BE2C (cell line): ENCODE measurements at regions not wholly inside any gene's neighbourhood (a gene's known extent, or its start where the extent isn't known, plus 50 kb on each side); places are given as distances from the start of the nearest gene placed in this dataset.

ENCODE experiments used
- DNase-seq: peaks from one replicate; pipeline ENCODE4 v3.0.0-alpha.2; 2020
- H3K27me3 ChIP-seq: fragments of 250-450 bp; sonication (Bioruptor Pico); 2 replicates; pipeline ENCODE4 v1.5.1; 2020; ENCODE audit warnings: mild to moderate bottlenecking
- H3K36me3 ChIP-seq: fragments of 250-450 bp; sonication (Bioruptor Pico); 2 replicates; pipeline ENCODE4 v1.5.1; 2020; ENCODE audit warnings: mild to moderate bottlenecking
- H3K4me1 ChIP-seq: fragments of 250-450 bp; sonication (Bioruptor Pico); 2 replicates; pipeline ENCODE4 v1.5.1; 2020
- H3K4me3 ChIP-seq: 2 replicates; pipeline ENCODE4 v1.5.1; 2011; ENCODE audit warnings: low read depth, low read length
- H3K9me3 ChIP-seq: fragments of 250-450 bp; sonication (Bioruptor Pico); 2 replicates; pipeline ENCODE4 v1.5.1; 2020
- TF ChIP-seq, protein P1 (sequence below): IDR thresholded peaks from 2 replicates; pipeline ENCODE4 v1.5.1; 2012; ENCODE audit warnings: mild to moderate bottlenecking, low read depth, low read length

DNA sequence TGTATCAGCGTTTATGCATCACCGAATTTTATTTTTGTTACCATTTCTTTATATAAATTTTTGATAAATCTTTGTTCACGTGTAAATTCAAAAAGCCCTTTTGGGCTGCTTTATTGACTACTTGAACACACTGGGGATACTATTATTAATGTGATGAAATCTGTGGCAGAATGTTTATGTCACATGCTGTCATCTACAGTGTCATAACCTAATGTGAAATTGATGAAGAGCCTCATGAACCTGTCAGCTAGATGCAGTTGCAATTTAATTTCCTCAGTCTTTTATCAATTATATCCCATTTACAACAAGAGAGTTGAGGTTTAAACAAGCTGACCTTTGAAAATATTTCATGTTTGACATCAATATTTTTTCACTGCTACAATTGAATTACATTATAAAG is 1100.4 kb upstream of the COX7C start:
- H3K27me3 ChIP-seq, result no peaks in the 10 kb centered on the region; the same call in 1 of the 2 replicates
- TF ChIP-seq, protein P1, sequence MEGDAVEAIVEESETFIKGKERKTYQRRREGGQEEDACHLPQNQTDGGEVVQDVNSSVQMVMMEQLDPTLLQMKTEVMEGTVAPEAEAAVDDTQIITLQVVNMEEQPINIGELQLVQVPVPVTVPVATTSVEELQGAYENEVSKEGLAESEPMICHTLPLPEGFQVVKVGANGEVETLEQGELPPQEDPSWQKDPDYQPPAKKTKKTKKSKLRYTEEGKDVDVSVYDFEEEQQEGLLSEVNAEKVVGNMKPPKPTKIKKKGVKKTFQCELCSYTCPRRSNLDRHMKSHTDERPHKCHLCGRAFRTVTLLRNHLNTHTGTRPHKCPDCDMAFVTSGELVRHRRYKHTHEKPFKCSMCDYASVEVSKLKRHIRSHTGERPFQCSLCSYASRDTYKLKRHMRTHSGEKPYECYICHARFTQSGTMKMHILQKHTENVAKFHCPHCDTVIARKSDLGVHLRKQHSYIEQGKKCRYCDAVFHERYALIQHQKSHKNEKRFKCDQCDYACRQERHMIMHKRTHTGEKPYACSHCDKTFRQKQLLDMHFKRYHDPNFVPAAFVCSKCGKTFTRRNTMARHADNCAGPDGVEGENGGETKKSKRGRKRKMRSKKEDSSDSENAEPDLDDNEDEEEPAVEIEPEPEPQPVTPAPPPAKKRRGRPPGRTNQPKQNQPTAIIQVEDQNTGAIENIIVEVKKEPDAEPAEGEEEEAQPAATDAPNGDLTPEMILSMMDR, result no peak
- H3K9me3 ChIP-seq, result no peaks in the 10 kb centered on the region
- H3K4me3 ChIP-seq, result no peak overlapping the region
- H3K36me3 ChIP-seq, result no peaks in the 10 kb centered on the region
- DNase-seq, result no peak
- no peaks in the 10 kb centered on the region for H3K4me1 ChIP-seq

GRCh38 chr5:85533341-85534047 is 1084.2 kb upstream of the COX7C start:
- TF ChIP-seq, protein P1, result no peak
- no peak overlapping the region for H3K4me3 ChIP-seq
- H3K27me3 ChIP-seq, result no peaks in the 10 kb centered on the region
- H3K4me1 ChIP-seq, result no peaks in the 10 kb centered on the region; the same call in 1 of the 2 replicates
- DNase-seq, result no peak
- no peaks in the 10 kb centered on the region for H3K9me3 ChIP-seq
- H3K36me3 ChIP-seq, result no peaks in the 10 kb centered on the region

- Histone ChIP-seq H3K4me1 (no peaks in the 10 kb centered on the region; the same call in 1 of the 2 replicates), H3K4me3 (no peak overlapping the region), H3K27me3 (no peaks in the 10 kb centered on the region), H3K36me3 (no peaks in the 10 kb centered on the region), H3K9me3 (no peaks in the 10 kb centered on the region)
- no peak for DNase-seq
- TF ChIP-seq, protein P1, result no peak
Observed at GRCh38 chr5:85538362-85538761, 1079.4 kb upstream of the COX7C start.

DNA sequence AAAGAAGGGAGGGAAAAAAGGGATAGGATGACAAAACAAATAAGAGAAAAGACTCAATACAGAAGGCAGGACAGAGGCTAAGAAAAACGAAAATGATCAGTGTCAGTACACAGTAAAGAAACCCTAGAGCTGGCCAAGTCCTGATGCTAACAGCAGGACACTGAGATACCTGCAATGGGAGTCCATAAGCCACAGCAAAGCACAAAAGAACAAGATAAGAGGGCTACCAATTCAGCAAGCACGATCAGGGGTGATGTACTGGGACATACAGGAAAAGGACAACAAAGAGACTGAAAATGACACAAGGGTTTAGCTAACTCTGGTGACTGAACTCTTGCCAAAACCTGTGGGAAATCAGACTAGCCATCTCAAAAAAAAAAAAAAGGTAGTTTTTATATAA is 1072.6 kb upstream of the COX7C start:
- H3K27me3 ChIP-seq, result no peaks in the 10 kb centered on the region
- H3K36me3 ChIP-seq, result no peaks in the 10 kb centered on the region
- no peaks in the 10 kb centered on the region for H3K9me3 ChIP-seq
- DNase-seq, result no peak
- H3K4me1 ChIP-seq, result no peaks in the 10 kb centered on the region; the same call in 1 of the 2 replicates
- TF ChIP-seq, protein P1, result no peak
- H3K4me3 ChIP-seq, result no peak overlapping the region

- no peak for DNase-seq
- Histone ChIP-seq H3K4me1 (no peaks in the 10 kb centered on the region; the same call in 1 of the 2 replicates), H3K4me3 (no peak overlapping the region), H3K36me3 (no peaks in the 10 kb centered on the region), H3K9me3 (no peaks in the 10 kb centered on the region), H3K27me3 (no peaks in the 10 kb centered on the region)
- TF ChIP-seq, protein P1, result no peak
Observed at GRCh38 chr5:85549229-85549628, 1068.5 kb upstream of the COX7C start.

- Histone ChIP-seq H3K9me3 (no peaks in the 10 kb centered on the region), H3K27me3 (no peaks in the 10 kb centered on the region), H3K4me3 (no peak overlapping the region), H3K4me1 (no peaks in the 10 kb centered on the region; the same call in 1 of the 2 replicates), H3K36me3 (no peaks in the 10 kb centered on the region)
- no peak for DNase-seq
- TF ChIP-seq, protein P1, result no peak
Observed at GRCh38 chr5:85549836-85550599, 1067.7 kb upstream of the COX7C start.
